ENCODE measurements at regions not wholly inside any gene's neighbourhood (a gene's known extent, or its start where the extent isn't known, plus 50 kb on each side); places are given as distances from the start of the nearest gene placed in this dataset.

DNA sequence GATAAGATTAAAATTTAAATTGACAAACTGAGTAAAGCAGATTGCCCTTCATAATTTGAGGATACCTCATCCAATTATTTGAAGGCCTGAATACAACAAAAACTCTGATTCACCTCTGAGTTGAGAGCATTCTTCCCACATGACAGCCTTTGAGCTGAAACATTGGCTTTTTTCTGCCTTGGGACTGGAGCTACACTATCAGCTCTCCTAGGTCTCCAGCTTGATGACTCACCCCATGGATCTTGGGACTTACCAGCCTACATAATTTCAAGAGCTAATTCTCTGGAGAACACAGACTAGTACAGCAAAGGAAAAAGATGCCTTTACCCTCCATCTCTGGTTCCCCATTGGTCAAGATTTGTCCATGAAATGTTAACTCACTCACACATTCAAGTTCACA is 555.1 kb downstream of the FOXG1 start:
- DNase-seq (ENCODE audit: extremely low spot score, insufficient read length, low read depth), result no peak
- FAIRE-seq, result no peak

DNA sequence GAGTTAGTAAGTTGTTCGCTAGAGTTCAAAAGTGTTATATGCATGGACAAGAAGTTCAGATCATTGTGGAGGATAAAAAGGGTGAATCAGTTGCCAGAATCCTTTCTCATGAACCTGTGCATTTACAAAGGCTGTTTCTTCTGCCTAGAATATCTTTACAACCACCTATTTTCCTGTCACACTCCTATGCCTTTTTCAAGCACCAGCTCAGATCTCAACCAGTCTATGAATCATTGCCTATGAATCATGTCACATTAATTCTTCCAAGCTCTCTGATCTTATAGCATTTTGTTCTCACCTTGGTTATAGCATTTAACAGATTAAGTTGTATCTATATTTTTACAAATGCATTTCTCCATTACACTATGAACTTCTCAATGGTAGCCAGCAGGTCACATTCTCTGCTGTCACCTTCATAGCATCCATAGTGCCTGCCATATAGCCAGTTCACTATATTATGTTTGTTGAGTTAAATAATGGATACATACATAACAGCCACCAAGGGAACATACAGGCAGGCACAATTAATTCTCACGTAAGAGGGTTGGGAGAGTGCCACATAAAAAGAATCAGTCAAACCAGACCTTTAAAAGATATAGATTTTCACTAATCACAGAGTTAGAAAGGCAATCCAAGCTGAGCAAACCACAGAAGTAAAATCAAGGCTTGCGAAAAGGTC is 573.0 kb downstream of the FOXG1 start:
- DNase-seq (ENCODE audit: extremely low spot score, insufficient read length, low read depth), result no peak
- no peak for FAIRE-seq

DNA sequence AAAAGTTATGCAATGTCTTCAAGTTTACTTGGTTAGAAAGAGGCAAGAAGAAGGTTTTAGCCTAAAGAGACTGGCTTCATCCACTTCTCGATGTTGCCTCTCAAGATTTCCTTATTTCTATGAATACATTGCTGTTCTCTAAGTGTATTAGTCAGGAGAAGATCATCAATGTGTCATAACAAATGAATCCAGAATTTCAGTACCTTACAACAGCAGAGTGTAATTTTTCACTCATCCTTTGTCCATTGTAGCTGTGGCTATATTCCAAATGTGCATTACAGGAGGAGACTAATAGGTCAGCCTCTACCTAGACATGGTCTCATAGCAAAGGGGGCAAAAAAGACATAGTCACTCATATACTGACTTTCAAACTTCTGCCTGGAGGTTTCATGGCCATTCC is 579.1 kb downstream of the PRKD1 start:
- FAIRE-seq (no peak), DNase-seq (ENCODE audit: extremely low spot score, insufficient read length, low read depth) (no peak)

DNA sequence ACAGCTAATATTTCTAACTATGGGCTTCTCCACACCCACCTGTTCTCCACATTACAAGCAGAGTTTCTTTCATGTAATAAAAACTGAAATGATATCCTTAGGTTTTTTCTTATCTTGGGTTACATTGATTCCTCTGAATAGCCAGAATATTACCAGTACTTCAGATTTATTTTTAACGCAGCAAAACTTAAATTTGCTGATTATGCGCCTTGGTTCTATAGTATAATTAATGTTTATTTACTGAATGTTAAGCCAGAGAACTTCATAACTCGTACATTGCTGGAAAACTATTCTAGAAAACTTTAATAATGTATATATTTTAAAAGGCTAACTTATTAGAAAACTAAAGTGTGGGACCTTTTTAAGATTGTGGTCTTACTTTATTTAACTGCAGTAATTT is 577.2 kb downstream of the PRKD1 start:
- DNase-seq (ENCODE audit: extremely low spot score, insufficient read length, low read depth) (no peak), FAIRE-seq (no peak)

DNA sequence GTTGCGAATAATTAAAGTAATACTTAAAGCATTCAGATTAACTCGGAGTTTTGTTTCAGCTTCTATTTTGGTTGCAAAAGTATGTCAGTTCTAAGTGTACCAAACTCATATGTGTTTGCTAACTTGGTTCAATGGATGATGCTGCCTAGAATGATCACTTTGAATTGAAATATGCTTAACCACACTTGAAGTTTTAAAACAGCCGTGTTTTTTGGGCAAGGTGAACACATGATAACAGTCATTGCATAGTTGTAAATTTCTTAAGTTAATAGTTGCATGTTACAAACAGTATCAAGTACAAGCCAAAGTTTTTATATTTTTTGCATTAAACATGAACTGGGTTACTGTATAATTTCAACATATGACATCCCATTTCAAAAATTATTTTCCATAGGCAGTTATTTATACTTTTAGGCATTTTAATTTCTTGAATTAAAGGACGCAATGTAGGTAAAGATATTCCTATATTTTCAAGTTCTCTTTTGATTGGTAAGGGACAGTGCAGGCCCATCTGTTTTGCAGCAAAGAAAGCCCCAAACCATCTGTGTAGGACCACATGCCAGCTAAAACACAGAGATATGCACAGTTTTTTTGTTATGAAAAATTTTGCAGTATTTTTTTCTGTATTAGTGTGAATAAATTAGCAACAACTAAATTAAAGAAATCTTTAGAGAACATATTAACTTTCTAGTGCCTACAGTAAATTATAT is 575.5 kb downstream of the PRKD1 start:
- FAIRE-seq, result no peak
- DNase-seq (ENCODE audit: extremely low spot score, insufficient read length, low read depth), result no peak

DNA sequence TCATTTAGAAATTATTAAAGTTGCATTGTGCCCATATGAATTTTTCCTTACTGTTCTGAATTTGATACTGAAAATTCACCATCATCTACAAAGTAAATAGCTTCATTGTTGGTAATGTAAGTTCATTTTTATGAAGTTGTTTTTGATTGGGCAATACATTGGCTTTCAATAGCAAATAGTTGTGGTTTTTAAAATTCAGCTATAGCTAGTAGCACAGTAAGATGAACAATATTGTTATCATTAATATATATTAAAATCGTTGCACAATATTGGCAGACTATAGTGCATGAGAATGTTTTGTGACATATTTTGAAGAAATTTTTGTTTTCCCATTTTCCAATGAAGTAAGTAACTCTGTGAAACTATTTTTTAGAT is 575.0 kb downstream of the PRKD1 start:
- FAIRE-seq (no peak), DNase-seq (ENCODE audit: extremely low spot score, insufficient read length, low read depth) (no peak)

DNA sequence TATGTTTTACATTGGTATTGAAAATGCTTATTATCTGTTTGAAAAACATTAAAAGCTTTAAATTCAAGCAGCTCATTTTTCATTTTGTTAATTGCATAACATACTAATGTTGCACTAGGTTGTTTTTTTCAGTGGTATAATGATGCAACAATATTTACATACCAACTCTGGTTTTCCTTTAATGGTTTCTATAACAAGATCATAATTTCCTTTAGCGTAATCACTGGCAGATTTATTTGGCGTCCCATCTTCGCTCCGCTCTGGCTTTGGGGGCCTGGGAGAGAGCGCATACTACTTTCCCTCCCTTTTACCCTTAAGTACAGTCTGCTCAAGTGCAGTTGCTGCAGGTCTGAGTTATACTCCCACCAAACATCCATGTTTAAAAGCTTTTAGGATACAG is 574.1 kb downstream of the PRKD1 start:
- FAIRE-seq, result no peak
- no peak for DNase-seq (ENCODE audit: extremely low spot score, insufficient read length, low read depth)

DNA sequence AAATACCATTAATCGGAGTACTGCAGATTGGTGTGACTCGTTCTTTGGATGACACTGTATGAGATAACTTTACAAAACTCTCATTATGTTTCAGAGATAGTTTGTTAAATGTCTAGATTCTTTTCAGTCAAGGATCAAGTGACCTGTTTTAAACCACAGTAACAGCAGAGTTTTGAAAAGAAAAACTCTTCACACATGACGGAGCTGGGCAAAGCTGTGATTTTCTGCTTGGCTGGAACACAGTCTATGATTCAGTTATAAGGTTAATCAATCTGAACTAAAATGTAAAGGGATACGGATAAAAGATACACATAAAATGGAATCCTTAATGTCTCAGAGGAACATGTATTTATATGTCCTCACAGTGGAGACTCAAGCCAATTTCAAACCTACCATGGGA is 573.2 kb downstream of the PRKD1 start:
- no peak for DNase-seq (ENCODE audit: extremely low spot score, insufficient read length, low read depth)

DNA sequence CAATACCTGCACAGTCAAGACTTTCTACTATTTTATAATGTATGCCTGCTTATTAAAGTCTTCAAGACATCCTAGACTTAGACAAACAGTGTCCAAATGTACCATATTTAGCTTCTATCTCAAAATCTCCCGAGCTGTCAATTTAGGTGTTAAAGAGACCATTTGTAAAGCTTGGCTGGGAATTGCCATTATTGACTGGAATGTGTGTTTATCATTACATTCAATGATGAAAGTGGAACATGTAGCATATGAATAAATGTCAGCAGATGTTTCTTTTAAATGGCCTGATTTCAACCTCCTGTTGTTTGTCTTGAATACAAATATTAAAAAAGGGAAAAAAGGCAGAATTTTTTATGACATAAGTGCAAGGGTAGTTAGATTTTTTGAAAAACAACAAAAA is 572.3 kb downstream of the PRKD1 start:
- DNase-seq (ENCODE audit: extremely low spot score, insufficient read length, low read depth), result no peak

More for the DNA sequence above, 573.2 kb downstream of the PRKD1 start:
- no peak for FAIRE-seq

DNA sequence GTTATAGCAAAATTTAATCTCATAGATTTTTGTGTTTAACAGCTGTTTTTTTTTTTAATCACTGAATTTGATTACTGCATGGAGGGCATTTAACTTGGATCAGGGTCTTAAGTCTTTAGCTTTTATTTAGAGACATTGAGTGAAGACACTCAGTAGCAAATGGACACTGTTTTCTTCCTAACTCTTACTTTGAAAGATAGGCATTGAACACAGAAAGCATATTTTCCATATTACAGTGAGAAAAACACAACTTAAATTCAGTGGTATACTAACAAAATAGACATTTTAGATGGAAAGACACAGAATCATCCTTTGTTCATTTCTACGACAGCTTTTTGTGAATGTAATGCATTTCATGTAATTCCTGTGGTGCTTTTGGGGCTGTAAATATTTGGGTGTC is 571.8 kb downstream of the PRKD1 start:
- FAIRE-seq (no peak), DNase-seq (ENCODE audit: extremely low spot score, insufficient read length, low read depth) (no peak)

More for the DNA sequence above, 572.3 kb downstream of the PRKD1 start:
- no peak for FAIRE-seq

DNA sequence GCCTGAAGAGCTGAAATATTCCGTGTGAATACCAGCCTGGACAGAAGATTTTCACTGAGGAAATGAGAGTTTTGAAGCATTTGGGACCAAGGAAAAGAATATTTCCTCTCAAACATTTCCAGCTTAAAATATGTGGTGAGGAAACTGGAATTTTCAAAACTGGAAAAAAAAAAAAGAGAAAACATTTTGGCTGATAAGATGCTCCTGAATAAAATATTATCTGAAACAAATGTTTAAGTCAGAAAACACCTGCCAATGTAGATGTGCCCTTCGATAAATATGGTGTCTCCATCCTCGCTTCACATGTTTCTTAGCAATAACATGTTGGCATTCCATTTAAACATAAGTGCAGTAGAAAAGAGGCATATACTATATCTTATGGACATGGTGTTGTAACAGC is 567.0 kb downstream of the PRKD1 start:
- no peak for DNase-seq (ENCODE audit: extremely low spot score, insufficient read length, low read depth)
- no peak for FAIRE-seq

DNA sequence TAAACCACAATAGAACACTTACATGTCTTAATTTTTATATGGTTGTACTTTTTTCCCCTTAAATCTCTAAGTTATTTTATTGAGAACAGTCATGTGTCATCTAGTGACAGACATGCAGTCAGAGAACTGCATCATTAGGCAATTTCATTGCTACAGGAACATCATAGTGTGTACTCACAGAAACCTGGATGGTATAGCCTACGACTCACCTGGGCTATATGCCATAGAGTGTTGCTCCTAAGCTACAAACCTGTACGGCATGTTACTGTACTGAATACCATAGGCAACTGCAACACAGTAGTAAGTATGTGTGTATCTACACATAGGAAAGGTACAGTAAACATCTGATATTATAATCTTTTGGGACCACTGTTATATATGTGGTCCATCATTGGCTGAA is 557.6 kb downstream of the PRKD1 start:
- DNase-seq (ENCODE audit: extremely low spot score, insufficient read length, low read depth) (no peak), FAIRE-seq (no peak)

DNA sequence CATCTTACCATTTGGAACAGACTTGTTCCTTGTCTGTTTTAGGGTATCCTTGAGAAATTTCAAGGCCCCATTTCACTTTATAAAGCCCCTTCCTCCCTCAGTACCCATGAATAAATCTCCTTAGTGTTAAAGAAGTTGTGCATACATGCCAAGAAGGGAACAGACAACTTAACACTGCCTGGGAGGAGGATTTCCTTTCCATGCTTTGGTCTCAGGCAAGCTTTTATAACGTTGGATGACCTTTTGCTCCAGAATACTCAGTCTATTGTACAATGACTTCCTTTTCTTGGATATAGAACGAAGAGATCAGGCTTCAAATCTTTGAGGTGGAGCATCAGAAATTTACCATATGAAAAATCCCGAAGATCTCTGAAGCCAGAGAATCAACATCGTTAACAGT is 551.4 kb downstream of the PRKD1 start:
- DNase-seq (ENCODE audit: extremely low spot score, insufficient read length, low read depth) (no peak), FAIRE-seq (no peak)

DNA sequence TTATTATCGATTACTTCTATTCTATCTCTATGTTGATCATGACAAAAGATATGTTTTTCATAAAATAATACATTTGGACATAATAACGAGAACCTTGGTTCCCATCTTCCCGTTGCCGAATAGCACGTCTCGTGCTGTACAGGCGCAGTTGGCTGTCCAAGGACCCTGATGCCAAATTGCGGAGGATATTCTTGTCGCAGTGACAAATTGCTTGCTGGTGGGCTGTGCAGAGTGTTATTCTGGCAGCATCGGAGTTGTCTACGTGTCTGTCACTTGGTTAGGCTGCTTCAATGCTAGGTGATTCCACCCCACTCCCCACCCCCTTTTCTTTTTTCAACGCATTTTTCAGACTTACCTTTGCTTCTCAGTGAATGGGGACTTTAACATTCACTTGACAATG is 546.8 kb downstream of the PRKD1 start:
- DNase-seq (ENCODE audit: extremely low spot score, insufficient read length, low read depth), result no peak
- no peak for FAIRE-seq

DNA sequence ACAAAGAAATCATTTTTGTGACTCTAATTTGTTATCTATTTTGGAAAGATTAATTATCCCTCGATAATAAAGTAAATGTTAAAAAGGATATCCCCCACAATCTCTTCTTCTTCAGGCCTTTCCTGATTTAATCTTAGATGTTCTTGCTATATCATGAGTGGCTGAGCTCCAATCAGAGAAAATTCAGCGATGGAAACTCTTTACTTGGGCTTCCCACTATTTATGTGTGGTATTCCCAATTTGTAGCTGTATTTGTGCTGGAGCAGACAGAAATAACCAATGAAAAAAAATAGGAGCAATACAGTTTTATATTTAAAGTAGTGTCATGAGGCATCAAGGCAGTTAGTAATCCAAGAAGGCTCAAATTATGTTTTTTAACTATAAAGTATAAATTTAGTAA is 539.1 kb downstream of the PRKD1 start:
- DNase-seq (ENCODE audit: extremely low spot score, insufficient read length, low read depth) (no peak), FAIRE-seq (no peak)

DNA sequence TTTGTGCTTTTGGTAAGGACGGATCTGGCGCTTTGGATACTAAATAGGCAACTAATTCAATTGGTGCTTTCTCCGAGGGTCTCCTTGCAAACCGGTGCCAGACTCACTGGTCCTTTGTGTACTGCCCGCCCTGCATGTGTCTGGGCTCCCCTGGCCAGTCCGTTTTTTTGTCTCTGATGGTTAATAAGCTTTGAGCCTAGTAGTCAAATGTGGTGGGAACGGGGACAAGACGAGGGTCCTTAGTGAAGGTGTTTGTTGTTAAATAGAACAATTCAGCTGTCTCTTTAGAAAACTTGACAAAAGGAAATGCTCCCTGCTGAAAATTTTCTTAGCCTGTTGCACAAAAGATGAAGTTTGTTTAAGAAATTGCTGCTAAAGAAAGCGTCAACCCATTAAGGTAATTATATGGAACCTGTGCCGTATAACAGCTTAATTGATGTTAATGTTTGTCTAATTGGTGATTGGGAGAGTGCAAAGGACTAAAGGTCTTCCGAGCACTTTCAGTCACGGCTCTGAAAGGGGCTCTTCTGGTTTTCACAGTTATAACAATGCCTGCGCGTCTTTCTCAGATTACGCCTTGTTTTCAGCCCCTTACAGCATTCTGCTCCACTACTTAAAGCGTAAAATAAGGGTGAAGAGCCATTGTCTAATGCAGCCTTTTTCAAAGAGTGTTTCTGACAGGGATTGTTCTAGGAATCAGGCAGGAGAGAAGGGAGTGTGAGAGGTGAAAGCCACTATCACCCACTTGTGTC is 537.4 kb downstream of the PRKD1 start:
- DNase-seq (ENCODE audit: extremely low spot score, insufficient read length, low read depth), result no peak
- no peak for FAIRE-seq

DNA sequence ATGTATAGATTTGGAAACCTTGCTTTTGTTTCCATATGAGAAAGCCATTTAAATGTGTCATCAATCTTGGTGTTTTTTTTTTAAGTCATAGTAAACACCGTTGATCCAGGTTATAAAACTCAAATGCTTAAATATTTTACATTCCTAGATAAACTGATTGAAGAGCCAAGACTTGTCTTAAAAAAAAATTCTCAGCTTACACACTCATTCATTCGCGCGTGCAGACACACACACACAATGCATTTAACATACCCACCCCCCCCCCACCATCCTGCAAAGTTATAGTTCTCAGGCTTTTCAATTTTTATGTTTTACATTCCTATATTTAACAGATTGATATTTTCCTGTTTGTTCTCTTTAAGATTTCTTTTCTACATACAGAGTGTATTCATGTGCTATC is 536.4 kb downstream of the PRKD1 start:
- no peak for FAIRE-seq
- no peak for DNase-seq (ENCODE audit: extremely low spot score, insufficient read length, low read depth)

DNA sequence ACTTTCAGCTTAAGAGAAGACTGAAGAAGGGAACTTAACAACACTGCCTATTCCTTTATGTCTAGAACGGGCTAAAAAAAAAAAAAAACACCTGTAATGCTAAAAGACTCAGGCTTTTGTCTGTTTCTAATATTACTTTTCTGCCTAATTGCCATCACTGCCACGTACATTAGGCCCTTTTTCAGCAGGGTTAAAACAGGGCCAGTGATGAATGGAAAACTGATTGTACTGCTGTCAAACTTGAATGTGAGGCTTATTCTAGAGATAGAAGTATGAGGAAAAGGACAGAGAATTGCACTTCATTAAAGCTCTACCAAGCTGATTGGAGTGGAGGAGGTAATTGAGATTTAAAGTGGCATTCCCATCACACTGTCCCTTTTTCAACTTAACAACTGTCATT is 535.8 kb downstream of the PRKD1 start:
- DNase-seq (ENCODE audit: extremely low spot score, insufficient read length, low read depth) (no peak), FAIRE-seq (no peak)

DNA sequence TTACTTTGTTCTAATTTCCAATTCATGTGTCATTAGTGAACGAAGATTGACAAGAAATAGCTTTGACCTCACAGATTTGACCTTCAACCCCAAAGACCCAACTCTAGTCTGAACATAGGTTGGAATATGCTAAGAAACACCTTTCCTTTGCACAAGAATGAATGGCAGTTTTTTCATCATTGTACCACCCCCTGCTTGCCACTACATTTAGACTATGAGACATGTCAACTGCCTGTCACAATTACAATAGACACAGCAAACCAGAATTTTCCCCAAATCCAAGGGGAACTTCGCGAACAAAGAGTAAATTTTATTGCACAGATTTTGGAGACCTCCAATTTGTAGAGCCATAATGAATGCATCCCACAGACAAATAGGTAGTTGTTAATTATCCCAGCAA is 535.4 kb downstream of the PRKD1 start:
- no peak for DNase-seq (ENCODE audit: extremely low spot score, insufficient read length, low read depth)
- no peak for FAIRE-seq

DNA sequence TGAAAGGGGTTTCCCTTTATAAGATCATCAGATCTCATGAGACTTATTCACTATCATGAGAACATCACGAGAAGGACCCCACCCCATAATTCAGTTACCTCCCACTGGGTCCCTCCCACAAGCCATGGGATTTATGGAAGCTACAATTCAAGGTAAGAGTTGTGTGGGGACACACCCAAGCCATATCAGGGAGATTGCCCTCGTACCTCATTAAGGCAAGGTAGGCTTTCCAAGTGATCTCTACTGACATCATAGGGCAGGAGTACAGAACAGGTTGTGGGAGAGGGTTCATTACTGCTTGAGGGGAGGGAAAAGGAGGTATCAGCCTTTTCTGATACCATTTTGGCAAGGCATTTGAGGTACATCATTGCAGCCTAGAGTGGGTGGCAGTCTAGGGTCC is 524.6 kb downstream of the PRKD1 start:
- no peak for DNase-seq (ENCODE audit: extremely low spot score, insufficient read length, low read depth)

DNA sequence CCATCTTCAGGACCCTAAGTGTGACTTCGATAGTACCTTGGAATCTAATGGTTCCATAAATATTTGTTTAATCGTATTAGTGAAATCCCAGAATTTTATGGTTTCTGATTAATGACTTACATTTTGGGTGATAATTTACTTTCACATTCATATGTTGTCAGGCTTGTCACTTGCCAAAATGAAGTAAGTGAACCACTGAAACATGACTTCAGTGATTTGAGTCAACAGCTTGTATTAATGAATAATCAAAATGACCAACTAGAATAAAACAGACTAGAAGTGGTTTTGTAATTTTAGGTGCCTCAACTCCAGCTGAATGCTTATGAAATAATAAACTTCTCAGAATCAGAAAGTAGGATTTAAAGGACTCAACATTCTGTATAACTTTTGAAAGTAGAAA is 517.1 kb downstream of the PRKD1 start:
- FAIRE-seq (no peak), DNase-seq (ENCODE audit: extremely low spot score, insufficient read length, low read depth) (no peak)

More for the DNA sequence above, 524.6 kb downstream of the PRKD1 start:
- no peak for FAIRE-seq
